Sigmoid colon (tissue), 3 donors: ENCODE measurements at regions not wholly inside any gene's neighbourhood (a gene's known extent, or its start where the extent isn't known, plus 50 kb on each side); places are given as distances from the start of the nearest gene placed in this dataset.

ENCODE experiments used
- CTCF ChIP-seq, 4 experiments: fragments of 450-650 bp in 3 of 4; fragments of 200-600 bp in 1 of 4; IDR thresholded peaks; one replicate each; pipeline ENCODE4 v1.5.1; 2016 to 2019; ENCODE audit warnings: antibody characterized with exemption in 4 of 4, mild to moderate bottlenecking in 3 of 4, moderate library complexity in 2 of 4
- POLR2A ChIP-seq, 2 donors: fragments of 450-650 bp; IDR thresholded peaks; one replicate each; pipeline ENCODE4 v1.6.1; 2016; ENCODE audit warnings: antibody characterized with exemption in 2 of 2, mild to moderate bottlenecking in 2 of 2, moderate library complexity in 2 of 2

- TF ChIP-seq POLR2A (IDR thresholded peaks at IDR 0.05) (no peak), CTCF (IDR thresholded peaks at IDR 0.05) (no peak)
Observed at GRCh38 chr2:83055376-83056010, 1403.6 kb downstream of the SUCLG1 start.
